EL (cell line): ENCODE measurements at regions not wholly inside any gene's neighbourhood (a gene's known extent, or its start where the extent isn't known, plus 50 kb on each side); places are given as distances from the start of the nearest gene placed in this dataset.

Experiments
- DNase-seq: peaks from one replicate; pipeline ENCODE4 v3.0.0-alpha.2; 2016

DNA sequence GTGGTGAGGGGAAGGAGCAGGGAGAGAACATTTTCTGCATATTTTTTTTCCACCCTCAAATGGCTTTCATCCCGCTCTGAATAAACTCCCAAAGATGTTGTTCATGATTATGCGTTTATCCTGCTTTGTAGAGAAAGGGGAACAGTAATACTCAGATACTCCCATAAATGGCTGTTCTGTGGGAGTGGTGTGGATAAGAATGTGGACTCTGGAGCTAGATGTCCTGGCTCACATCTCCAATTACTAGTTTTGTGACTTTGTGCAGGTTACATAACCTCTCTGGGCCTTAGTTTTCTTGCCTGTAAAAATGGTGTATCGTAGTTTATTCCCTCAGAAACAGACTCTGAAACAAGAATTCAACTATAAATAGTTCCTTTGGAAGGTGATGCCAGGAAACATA is 395.4 kb upstream of the SUCLG2 start:
- DNase-seq = no peak

DNA sequence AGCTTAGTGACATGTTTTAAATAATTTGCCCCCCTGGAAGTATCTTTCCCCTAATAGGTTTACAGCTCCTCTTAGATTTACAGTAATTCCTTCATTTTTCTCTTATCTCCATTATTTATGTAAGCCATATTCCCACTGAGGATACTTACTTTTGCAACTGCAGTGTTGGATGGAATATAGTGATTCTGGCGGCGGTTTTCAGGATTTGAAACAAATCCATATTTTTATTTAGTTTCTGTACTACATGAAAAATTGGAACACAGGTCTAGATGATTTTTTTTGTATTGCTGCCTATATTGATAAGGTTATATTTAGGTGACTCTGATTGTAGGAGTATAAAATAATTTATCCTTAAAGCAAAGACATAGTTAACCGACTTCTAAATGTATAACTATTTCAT is 391.6 kb upstream of the SUCLG2 start:
- DNase-seq = no peak

DNA sequence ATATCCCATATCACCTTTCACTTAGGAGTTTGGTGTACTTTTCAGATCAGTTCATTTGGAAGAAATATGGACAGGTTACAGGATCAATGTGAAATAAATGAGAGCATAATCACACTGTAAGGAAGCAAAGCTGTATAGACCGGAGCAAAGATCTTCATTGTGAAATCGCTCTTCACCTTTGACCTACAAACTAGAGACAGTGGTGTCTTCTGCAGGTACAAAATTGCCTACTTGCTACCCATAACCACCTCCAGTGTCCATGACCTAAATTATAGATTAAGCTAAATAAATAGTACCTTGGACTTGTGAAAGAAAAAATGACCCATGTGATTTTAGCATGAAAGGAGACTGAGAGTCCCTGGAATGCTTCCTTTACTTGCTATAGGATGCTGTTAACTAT is 379.5 kb upstream of the SUCLG2 start:
- DNase-seq = no peak

DNA sequence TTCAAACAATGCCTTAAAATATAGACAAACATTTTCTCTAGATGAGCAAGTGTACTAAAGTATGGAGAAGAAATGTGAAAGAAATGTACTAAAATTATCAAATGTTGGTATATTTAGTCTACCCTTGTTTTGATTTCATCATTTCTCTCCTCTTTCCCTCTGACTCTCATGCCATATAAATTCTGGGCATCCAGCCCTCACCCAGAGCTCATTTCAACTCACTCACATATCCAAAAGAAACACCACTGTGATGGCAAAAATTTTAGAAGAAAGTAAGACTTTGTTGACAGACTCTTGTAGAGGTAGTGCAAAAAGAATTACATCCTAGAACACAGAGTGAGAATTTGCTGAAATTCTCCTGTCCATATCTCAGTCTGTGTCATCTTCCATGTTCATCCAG is 377.8 kb upstream of the SUCLG2 start:
- no peak for DNase-seq

GRCh38 chr3:68025189-68025588 is 370.8 kb upstream of the SUCLG2 start:
- no peak for DNase-seq

- no peak for DNase-seq
These were observed 365.5 kb upstream of the SUCLG2 start for GRCh38 chr3:68019876-68020275.

DNA sequence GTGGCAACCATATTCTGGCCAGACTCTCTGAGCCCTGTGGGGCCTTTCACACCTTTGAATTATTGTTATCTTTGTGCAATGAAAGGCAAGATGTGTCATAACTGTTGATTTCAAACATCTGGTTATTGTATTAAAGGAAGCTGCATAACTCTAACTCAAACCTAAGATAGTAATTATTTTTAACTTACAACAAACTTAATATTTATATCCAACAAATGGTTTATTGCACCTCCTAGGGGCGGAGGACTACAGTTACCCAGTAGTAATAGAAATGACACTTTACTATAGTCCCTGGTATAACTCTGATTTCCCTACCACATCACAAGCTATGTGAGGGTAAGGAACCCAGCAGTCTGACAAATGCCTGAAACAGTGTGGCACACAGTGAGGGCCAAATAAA is 363.9 kb upstream of the SUCLG2 start:
- no peak for DNase-seq

DNA sequence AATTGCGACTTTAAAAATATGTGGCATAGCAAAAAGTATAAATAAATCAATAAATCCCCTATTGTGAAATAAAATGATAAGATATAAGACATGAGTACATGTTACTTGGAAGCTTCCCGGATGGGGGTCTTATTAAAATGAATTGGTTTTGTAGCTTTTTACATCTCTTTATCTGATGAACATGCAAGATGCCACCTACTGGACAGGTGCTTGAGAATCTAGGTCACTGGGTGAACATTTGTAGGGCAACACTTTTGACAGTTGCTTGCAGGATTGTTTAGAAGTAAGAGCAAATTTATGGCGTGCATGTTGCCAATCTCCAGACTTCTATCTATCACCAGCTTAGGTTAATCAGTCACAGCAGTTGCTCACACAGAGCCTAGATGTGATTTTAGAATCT is 362.7 kb upstream of the SUCLG2 start:
- no peak for DNase-seq

- DNase-seq = no peak
These were observed 355.5 kb upstream of the SUCLG2 start for GRCh38 chr3:68009900-68010299.

DNA sequence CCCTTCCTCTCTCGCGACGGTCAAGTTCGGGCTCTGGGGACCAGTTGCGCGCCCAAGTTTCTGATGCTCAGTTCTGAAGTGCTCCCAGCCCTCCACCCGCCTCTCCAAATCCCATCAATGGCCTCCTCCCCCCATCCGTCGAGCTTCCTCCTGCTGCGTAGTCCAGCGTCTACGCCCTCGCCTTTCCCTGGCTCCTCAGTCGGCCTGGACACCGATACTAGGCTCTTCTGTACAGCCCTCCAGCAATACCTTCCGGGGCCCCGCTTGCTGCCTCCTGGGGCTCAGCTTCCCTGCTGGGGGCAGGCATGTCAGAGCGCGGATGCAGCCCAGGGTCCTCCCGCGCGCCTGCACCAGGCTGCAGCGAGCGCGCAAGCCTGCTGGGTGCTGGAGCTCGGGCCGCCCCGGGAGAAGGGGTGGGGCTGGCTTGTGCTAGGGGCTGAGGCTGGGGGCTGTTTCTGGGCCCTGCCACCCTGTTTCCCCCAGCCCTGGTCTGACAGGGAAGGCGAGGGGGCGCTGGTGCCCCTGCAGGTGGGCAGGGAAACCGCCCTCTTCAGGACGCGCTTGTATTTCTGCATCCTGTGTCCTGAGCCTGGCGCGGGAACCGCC is 353.3 kb upstream of the SUCLG2 start:
- DNase-seq = no peak

DNA sequence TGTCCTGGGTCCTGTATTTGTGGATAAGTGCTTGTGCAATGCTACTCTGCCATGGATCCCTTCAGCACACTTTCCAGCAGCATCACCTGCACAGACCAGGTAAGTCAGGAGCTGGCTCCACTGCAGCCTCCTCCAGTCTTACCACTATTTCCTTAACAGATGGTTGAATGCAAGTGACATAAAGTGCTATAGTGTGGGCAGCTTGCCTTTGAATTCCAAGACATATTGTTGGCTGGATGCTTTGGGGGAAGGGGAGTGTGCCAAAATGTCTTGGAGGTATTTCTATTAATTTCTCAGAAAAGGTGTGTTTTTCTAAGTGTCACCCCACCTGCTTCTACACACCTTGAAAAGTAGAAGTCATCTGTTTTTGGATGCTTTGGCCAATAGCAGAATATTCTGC is 352.2 kb upstream of the SUCLG2 start:
- DNase-seq = no peak

- no peak for DNase-seq
These were observed 349.7 kb upstream of the SUCLG2 start for GRCh38 chr3:68004091-68004490.

DNA sequence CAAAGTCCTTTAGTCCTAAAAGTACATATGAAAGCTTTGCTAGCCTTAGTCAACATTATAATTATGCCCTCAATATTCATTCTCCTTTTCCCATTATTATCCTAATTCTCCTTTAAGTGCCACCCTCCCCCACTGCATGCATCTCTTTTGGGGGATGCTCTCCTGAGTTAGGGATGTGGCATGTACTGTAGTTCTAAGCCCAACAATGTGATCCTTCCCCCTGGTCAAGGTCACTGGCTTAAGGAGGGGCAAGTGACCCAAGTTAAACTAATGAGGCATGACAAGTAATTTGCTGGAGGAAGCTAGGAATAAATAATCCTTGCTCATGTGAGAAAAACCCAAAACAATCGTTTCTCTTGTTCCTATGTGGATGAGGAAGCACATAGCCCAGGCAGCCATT is 343.9 kb upstream of the SUCLG2 start:
- DNase-seq = no peak

DNA sequence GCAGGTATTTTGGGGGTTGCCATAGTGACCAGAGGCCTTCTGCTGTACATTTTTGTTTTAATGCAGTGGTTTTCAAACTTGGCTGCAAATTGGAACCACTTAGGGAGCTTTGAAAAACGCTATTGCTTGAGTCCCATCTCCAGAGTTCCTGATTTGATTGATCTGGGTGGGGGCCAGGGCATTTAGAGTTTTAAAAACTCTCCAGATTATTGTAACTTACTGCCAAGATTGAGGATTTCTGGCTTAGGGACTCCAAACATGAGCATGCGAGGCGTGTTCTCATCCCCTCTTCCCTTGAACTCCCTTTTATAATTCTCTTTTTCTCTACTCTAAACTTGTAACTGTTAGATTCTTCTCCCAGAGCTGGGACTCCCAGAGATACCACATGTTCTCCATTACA is 340.8 kb upstream of the SUCLG2 start:
- DNase-seq = no peak

GRCh38 chr3:67986706-67987105 is 332.3 kb upstream of the SUCLG2 start:
- no peak for DNase-seq

DNA sequence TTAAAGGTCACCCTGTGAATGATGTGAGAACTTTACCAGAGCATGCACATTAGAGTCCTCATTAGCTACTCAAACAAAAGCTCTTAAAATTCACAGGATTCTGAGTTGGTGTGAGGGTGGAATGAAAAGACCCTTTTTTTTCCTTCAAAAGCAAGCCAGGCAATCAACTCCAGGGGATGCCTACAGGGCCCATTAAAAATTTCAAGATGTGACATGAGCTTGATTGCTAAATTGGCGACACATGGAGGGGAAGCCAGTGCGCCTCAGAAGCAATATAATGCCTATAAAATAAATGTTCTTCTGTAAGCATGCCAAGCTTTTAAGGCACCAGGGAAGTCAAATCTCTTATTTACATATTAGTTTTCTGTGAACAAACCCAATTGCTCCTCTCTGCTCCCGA is 328.8 kb upstream of the SUCLG2 start:
- no peak for DNase-seq

DNA sequence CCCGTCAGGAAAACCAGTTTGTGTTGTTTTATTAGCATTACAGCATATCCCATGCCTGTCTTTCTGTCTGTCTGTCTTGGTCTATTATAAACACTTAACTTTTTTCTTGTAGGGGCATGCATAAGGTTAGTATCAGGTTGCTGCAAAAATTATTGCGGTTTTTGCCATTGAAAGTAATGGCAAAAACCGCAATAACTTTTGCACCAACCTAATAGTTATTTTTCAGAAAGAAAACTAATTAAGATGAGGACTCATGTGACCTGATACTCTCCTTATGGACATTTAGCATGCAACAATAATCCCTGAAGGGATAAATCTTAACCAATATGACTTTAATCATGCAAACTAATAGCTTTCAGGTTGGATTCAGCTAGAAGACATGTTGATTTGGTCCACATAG is 326.7 kb upstream of the SUCLG2 start:
- DNase-seq = no peak

- DNase-seq = no peak
These were observed 324.9 kb upstream of the SUCLG2 start for GRCh38 chr3:67979342-67979741.

DNA sequence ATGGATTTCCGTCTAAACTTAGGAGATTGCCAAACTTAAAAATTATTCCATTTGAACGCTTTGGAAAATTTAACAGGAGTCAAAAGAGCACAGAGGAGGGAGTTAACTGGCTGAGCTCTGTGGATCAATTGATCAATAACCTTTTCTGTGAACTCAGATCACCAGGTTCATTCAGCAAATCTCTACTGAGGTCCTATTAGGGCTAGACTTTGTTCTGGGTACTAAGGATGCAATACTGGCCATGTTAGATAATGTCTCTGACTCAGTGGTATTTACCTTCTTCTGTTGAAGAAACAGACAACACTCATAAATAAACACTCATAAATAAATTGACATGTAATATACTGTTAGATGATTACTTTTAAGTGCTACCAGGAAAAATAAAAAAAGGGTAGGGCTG is 323.4 kb upstream of the SUCLG2 start:
- DNase-seq = no peak

DNA sequence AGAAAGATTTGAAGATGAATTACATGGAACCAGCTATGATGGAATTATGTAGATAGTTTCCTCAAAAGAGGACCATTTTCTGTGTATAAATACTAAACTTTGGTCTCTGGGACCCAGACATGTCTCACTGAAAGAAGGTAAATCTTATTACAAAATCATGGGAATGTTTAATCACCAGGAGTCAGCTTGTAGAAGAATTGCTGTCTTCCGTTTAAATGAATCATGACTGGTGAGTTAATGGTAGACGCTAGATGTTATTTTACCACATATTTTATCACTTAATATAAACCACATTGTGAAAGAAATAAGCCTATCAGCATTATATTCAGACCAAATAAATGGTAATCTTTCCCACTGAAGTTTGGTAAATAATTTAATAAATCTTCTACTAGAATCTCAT is 322.3 kb upstream of the SUCLG2 start:
- DNase-seq = peak; percentile 3

DNA sequence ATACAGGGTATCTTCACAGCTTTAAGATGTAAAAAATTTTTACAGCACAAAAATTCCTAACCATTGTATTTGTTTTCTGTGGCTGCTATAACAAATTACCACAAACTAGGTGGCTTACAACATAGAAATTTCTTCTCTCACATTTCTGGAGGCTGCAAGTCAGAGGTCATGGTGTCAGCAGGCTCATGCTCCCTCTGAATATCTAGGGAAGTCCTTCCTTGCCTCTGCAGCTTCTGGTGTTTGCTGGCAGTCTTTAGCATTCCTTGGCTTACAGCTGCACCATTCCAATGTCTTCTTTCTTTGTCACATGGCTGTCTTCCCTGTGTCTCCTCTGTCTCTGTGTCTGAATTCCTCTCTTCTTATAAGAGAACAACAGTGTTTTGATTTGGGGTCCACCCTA is 310.2 kb upstream of the SUCLG2 start:
- DNase-seq = no peak

DNA sequence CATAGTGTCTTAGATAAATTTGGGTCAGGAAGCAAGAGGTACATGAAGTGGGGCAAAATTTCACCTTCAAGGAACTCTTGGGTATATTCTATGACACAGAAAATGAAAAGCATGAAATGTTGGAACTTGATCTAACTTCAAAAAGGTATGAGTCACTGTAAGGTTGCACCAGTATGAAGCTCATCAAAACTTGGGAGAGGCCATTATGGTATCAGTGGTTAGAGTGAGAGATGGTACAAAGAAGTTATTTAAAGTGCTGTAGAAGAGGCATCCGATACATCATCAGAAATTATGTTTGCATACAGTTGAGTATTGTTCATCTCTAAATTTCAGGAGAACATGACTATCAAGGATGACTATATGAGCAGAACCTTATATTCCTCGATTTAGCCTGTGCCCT is 302.9 kb upstream of the SUCLG2 start:
- DNase-seq = no peak

DNA sequence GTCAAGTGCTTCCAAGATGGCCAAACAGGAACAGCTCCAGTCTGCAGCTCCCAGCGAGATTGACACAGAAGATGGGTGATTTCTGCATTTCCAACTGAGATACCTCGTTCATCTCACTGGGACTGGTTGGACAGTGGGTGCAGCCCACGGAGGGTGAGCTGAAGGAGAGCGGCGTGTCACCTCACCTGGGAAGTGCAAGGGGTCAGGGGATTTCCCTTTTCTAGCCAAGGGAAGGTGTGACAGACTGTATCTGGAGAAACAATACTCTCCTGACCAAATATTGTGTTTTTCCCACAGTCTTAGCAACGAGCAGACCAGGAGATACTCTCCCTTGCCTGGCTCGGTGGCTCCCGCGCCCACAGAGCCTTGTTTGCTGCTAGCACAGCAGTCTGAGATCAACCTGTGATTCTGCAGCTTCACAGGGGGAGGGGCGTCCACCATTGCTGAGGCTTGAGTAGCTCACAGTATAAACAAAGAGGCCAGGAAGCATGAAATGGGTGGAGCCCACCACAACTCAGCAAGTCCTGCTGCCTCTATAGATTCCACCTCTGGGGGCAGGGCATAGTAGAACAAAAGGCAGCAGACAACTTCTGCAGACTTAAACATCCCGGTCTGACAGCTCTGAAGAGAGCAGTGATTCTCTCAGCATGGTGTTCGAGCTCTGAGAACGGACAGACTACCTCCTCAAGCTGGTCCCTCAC is 293.5 kb upstream of the SUCLG2 start:
- DNase-seq = peak; percentile 2

DNA sequence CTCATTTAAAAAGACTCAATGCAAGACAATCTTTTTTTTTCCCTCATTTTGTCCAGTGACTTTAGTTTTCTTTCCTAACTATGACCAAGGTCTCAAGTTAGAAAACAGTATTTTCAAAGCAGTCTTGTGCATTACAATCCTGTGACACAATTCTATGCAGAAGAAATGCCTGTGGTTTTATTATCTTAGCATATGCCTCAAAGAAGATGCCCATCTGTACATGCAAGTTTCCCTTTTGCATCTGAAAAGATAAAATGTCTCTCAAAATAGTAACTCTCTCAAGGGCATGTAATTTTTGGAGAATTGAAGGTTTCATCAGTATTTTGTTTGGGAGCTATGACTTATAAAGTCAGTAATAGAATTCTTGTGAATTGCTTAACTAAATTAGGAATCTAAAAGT is 292.0 kb upstream of the SUCLG2 start:
- peak; percentile 8 for DNase-seq

- no peak for DNase-seq
These were observed 289.1 kb upstream of the SUCLG2 start for GRCh38 chr3:67943546-67943945.
